ENCODE measurements at regions not wholly inside any gene's neighbourhood (a gene's known extent, or its start where the extent isn't known, plus 50 kb on each side); places are given as distances from the start of the nearest gene placed in this dataset.

DNA sequence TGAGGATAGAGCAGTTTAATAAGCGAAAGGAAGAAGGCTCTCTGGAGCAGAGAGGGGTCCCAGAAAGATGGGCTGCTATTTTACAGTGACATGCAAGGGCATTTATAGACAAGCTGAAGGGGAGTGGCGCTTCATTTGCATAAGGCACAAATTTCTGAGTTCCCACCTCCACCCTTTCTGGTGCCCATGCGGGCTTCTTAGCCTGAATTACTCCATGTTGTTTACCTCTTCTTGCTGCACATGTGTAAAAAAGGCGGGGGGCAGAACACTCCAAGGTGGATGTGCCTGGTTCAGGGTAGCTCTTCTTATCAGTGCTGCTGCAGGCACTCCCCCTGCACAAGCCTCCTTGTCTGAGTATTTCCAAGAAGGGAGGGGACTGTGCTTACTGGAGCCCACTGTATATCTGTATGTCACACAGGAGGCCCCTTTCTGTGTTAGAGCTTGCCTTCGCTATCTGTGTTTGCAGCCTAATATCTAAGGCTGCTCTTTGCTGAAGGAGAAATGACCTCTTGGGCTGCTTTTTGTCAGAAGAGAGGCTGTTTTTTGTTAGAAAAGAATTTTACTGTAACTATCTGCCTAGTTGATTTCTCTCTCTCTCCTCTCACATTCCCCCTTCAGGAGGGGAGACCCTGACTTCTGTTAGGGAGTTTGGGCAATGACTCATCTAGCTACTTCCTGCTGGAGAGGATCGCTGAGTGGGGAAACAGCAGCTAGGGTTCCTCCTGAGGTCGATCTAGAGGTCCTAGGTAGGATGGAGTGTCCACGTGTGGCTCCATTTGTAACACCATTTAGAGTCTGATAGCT is 1057.0 kb upstream of the CNTN5 start:
- DNase-seq (ENCODE audit: low read depth in 1 of 2, low spot score in 1 of 2) (no peak), FAIRE-seq (no peak), ATAC-seq (no peak)
- H3K27ac ChIP-seq: no peak overlapping the region
- WGBS (ENCODE audit: missing lambda C conversion rate): 29% methylated on average over 8 of the region's 8 CpGs
- H3K4me1 ChIP-seq: no peaks in the 10 kb centered on the region
- ChIA-PET POLR2A (no interaction called here), CTCF (no interaction called here)
- H3K9me3 ChIP-seq: no peaks in the 10 kb centered on the region
- TF ChIP-seq, protein P1, sequence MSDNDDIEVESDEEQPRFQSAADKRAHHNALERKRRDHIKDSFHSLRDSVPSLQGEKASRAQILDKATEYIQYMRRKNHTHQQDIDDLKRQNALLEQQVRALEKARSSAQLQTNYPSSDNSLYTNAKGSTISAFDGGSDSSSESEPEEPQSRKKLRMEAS (IDR thresholded peaks at IDR 0.05): no peak
- TF ChIP-seq SREBF2 (IDR thresholded peaks at IDR 0.05) (no peak), NPAS2 (CRISPR knock-in tag; IDR thresholded peaks at IDR 0.05; ENCODE audit: borderline replicate concordance) (no peak), ZFP36 (IDR thresholded peaks at IDR 0.05; ENCODE audit: borderline replicate concordance, partially characterized antibody) (no peak), SMC3 (IDR thresholded peaks at IDR 0.05) (no peak), CBX2 (IDR thresholded peaks at IDR 0.05; ENCODE audit: borderline replicate concordance, low read depth) (no peak), ZSCAN20 (CRISPR knock-in tag; IDR thresholded peaks at IDR 0.05) (no peak), GATA3 (IDR thresholded peaks at IDR 0.05; ENCODE audit: borderline replicate concordance) (no peak), ZNF302 (CRISPR knock-in tag; IDR thresholded peaks at IDR 0.05) (no peak), ZC3H11A (IDR thresholded peaks at IDR 0.05) (no peak), JUN (IDR thresholded peaks at IDR 0.05) (no peak), RFX5 (IDR thresholded peaks at IDR 0.05) (no peak), PHF8 (IDR thresholded peaks at IDR 0.05; ENCODE audit: borderline replicate concordance, low read depth) (no peak)
- TF ChIP-seq, protein P2, sequence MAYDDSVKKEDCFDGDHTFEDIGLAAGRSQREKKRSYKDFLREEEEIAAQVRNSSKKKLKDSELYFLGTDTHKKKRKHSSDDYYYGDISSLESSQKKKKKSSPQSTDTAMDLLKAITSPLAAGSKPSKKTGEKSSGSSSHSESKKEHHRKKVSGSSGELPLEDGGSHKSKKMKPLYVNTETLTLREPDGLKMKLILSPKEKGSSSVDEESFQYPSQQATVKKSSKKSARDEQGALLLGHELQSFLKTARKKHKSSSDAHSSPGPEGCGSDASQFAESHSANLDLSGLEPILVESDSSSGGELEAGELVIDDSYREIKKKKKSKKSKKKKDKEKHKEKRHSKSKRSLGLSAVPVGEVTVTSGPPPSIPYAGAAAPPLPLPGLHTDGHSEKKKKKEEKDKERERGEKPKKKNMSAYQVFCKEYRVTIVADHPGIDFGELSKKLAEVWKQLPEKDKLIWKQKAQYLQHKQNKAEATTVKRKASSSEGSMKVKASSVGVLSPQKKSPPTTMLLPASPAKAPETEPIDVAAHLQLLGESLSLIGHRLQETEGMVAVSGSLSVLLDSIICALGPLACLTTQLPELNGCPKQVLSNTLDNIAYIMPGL (CRISPR knock-in tag; IDR thresholded peaks at IDR 0.05; ENCODE audit: borderline replicate concordance): no peak
- TF ChIP-seq, protein P3, sequence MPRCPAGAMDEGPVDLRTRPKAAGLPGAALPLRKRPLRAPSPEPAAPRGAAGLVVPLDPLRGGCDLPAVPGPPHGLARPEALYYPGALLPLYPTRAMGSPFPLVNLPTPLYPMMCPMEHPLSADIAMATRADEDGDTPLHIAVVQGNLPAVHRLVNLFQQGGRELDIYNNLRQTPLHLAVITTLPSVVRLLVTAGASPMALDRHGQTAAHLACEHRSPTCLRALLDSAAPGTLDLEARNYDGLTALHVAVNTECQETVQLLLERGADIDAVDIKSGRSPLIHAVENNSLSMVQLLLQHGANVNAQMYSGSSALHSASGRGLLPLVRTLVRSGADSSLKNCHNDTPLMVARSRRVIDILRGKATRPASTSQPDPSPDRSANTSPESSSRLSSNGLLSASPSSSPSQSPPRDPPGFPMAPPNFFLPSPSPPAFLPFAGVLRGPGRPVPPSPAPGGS (IDR thresholded peaks at IDR 0.05): no peak
- TF ChIP-seq, protein P4, sequence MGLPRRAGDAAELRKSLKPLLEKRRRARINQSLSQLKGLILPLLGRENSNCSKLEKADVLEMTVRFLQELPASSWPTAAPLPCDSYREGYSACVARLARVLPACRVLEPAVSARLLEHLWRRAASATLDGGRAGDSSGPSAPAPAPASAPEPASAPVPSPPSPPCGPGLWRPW (IDR thresholded peaks at IDR 0.05): no peak
- TF ChIP-seq, protein P5, sequence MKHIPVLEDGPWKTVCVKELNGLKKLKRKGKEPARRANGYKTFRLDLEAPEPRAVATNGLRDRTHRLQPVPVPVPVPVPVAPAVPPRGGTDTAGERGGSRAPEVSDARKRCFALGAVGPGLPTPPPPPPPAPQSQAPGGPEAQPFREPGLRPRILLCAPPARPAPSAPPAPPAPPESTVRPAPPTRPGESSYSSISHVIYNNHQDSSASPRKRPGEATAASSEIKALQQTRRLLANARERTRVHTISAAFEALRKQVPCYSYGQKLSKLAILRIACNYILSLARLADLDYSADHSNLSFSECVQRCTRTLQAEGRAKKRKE (CRISPR knock-in tag; IDR thresholded peaks at IDR 0.05; ENCODE audit: low read depth): no peak
- TF ChIP-seq, protein P6, sequence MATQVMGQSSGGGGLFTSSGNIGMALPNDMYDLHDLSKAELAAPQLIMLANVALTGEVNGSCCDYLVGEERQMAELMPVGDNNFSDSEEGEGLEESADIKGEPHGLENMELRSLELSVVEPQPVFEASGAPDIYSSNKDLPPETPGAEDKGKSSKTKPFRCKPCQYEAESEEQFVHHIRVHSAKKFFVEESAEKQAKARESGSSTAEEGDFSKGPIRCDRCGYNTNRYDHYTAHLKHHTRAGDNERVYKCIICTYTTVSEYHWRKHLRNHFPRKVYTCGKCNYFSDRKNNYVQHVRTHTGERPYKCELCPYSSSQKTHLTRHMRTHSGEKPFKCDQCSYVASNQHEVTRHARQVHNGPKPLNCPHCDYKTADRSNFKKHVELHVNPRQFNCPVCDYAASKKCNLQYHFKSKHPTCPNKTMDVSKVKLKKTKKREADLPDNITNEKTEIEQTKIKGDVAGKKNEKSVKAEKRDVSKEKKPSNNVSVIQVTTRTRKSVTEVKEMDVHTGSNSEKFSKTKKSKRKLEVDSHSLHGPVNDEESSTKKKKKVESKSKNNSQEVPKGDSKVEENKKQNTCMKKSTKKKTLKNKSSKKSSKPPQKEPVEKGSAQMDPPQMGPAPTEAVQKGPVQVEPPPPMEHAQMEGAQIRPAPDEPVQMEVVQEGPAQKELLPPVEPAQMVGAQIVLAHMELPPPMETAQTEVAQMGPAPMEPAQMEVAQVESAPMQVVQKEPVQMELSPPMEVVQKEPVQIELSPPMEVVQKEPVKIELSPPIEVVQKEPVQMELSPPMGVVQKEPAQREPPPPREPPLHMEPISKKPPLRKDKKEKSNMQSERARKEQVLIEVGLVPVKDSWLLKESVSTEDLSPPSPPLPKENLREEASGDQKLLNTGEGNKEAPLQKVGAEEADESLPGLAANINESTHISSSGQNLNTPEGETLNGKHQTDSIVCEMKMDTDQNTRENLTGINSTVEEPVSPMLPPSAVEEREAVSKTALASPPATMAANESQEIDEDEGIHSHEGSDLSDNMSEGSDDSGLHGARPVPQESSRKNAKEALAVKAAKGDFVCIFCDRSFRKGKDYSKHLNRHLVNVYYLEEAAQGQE (IDR thresholded peaks at IDR 0.05): no peak
- no peak overlapping the region for H3K4me3 ChIP-seq
- H3K4me2 ChIP-seq: no peak overlapping the region

All from A549 (cell line).